IMR-90 (cell line): ENCODE measurements at regions not wholly inside any gene's neighbourhood (a gene's known extent, or its start where the extent isn't known, plus 50 kb on each side); places are given as distances from the start of the nearest gene placed in this dataset.

Experiments
- ATAC-seq: fragments of 200-7000 bp; cut with Tn5 transposase; 2 replicates; pipeline ENCODE4 v1.9.1; 2020; ENCODE audit warnings: low read depth, mild to moderate bottlenecking, moderate library complexity
- BruUV-seq: library from RNA; stranded (reverse); fragments of 400-500 nt; replicated peaks from 2 replicates; lab custom pipeline; 2021; lab: Mats Ljungman, UMichigan
- CTCF ChIA-PET: fragments of 300-600 bp; formaldehyde crosslinking; extraction: SDS; loops from one replicate; lab custom pipeline; 2021; ENCODE audit warnings: antibody characterized with exemption; lab: Yijun Ruan, JAX
- POLR2A ChIA-PET: fragments of 300-600 bp; sonication (Branson Sonifier 250); formaldehyde crosslinking; loops from one replicate; lab custom pipeline; 2022; ENCODE audit warnings: antibody characterized with exemption; ENCODE audit not compliant: unreplicated experiment; lab: Charles Lee
- DNase-seq: peaks from one replicate; pipeline ENCODE4 v3.0.0; 2013
- H2AFZ ChIP-seq: replicated peaks from 2 replicates; pipeline ENCODE3; 2013; ENCODE audit warnings: low read length, mild to moderate bottlenecking; ENCODE audit not compliant: poor library complexity
- H2AK5ac ChIP-seq: 2 replicates; pipeline ENCODE4 v1.6.1; 2013; ENCODE audit warnings: low read depth, low read length, inconsistent platforms
- H2AK9ac ChIP-seq: replicated peaks from 2 replicates; pipeline ENCODE3; 2013; ENCODE audit warnings: mild to moderate bottlenecking, low read depth, low read length, moderate library complexity; ENCODE audit not compliant: poor library complexity
- H2BK120ac ChIP-seq: 2 replicates; pipeline ENCODE4 v1.6.1; 2013; ENCODE audit warnings: low read depth, low read length, inconsistent platforms
- H2BK15ac ChIP-seq: 3 replicates; pipeline ENCODE4 v1.6.1; 2013; ENCODE audit warnings: low read depth, low read length, inconsistent platforms
- H2BK20ac ChIP-seq: 2 replicates; pipeline ENCODE4 v1.6.1; 2013; ENCODE audit warnings: low read depth, mild to moderate bottlenecking, inconsistent platforms, low read length, moderate library complexity
- H2BK5ac ChIP-seq: 2 replicates; pipeline ENCODE4 v1.6.1; 2013; ENCODE audit warnings: mild to moderate bottlenecking, low read depth, low read length, inconsistent platforms; ENCODE audit not compliant: poor library complexity, severe bottlenecking
- H3K14ac ChIP-seq: replicated peaks from 2 replicates; pipeline ENCODE4 v1.6.1; 2013; ENCODE audit warnings: low read depth, low read length, inconsistent platforms
- H3K18ac ChIP-seq: 2 replicates; pipeline ENCODE4 v1.6.1; 2013; ENCODE audit warnings: low read depth, low read length, control low read depth
- H3K23ac ChIP-seq: 2 replicates; pipeline ENCODE4 v1.6.1; 2013; ENCODE audit warnings: low read depth, low read length, inconsistent platforms
- H3K27ac ChIP-seq: 2 replicates; pipeline ENCODE4 v1.5.1; 2013; ENCODE audit warnings: mild to moderate bottlenecking, control low read depth, low read length; ENCODE audit not compliant: insufficient read depth
- H3K27me3 ChIP-seq: 2 replicates; pipeline ENCODE4 v1.6.1; 2013; ENCODE audit warnings: low read length; ENCODE audit not compliant: control insufficient read depth, insufficient read depth
- H3K36me3 ChIP-seq: 2 replicates; pipeline ENCODE4 v1.6.1; 2013; ENCODE audit warnings: low read length, mixed read lengths; ENCODE audit not compliant: control insufficient read depth, insufficient read depth
- H3K4ac ChIP-seq: 2 replicates; pipeline ENCODE4 v1.6.1; 2013; ENCODE audit warnings: low read depth, low read length, inconsistent platforms
- H3K4me1 ChIP-seq: 2 replicates; pipeline ENCODE4 v1.6.1; 2013; ENCODE audit warnings: low read length, mixed read lengths; ENCODE audit not compliant: control insufficient read depth, insufficient read depth
- H3K4me2 ChIP-seq: 2 replicates; pipeline ENCODE4 v1.6.1; 2013; ENCODE audit warnings: low read depth, mild to moderate bottlenecking, control low read depth, low read length, moderate library complexity
- H3K4me3 ChIP-seq: 2 replicates; pipeline ENCODE4 v1.5.1; 2013; ENCODE audit warnings: low read depth, mild to moderate bottlenecking, control low read depth, low read length, moderate library complexity; ENCODE audit not compliant: insufficient read depth
- H3K56ac ChIP-seq: 2 replicates; pipeline ENCODE4 v1.6.1; 2013; ENCODE audit warnings: low read length, inconsistent platforms; ENCODE audit not compliant: insufficient read depth; ENCODE audit errors: extremely low read depth
- H3K79me1 ChIP-seq, 2 experiments: 2 replicates each; pipeline ENCODE4 v1.6.1; 2013; ENCODE audit warnings: low read length in 2 of 2, inconsistent platforms in 1 of 2, low read depth in 1 of 2
- H3K9ac ChIP-seq: 2 replicates; pipeline ENCODE4 v1.6.1; 2013; ENCODE audit warnings: low read depth, low read length, control low read depth
- H3K9me1 ChIP-seq: 2 replicates; pipeline ENCODE4 v1.6.1; 2013; ENCODE audit warnings: low read length, inconsistent platforms; ENCODE audit not compliant: insufficient read depth
- H3K9me3 ChIP-seq: 2 replicates; pipeline ENCODE4 v1.6.1; 2013; ENCODE audit warnings: low read length; ENCODE audit not compliant: control insufficient read depth, insufficient read depth
- H4K20me1 ChIP-seq: 2 replicates; pipeline ENCODE4 v1.6.1; 2013; ENCODE audit warnings: low read length, inconsistent platforms; ENCODE audit not compliant: insufficient read depth
- H4K5ac ChIP-seq: 2 replicates; pipeline ENCODE4 v1.6.1; 2013; ENCODE audit warnings: mild to moderate bottlenecking, low read depth, low read length, control low read depth
- H4K8ac ChIP-seq, 2 experiments: 2 replicates each; pipeline ENCODE4 v1.6.1; 2013; ENCODE audit warnings: low read depth in 2 of 2, low read length in 2 of 2, control low read depth in 1 of 2, inconsistent platforms in 1 of 2
- H4K91ac ChIP-seq: 2 replicates; pipeline ENCODE4 v1.6.1; 2013; ENCODE audit warnings: low read depth, low read length, inconsistent platforms; ENCODE audit not compliant: insufficient read depth
- BHLHE40 ChIP-seq: fragments of 150-350 bp; IDR thresholded peaks from 2 replicates; pipeline ENCODE4 v1.6.1; 2016; ENCODE audit warnings: mild to moderate bottlenecking, low read depth, low read length
- CHD1 ChIP-seq: IDR thresholded peaks from 2 replicates; pipeline ENCODE4 v1.6.1; 2012; ENCODE audit warnings: low read depth, low read length, improper control_type of control experiment
- ELK1 ChIP-seq: fragments of 150-350 bp; IDR thresholded peaks from 2 replicates; pipeline ENCODE4 v1.6.1; 2016; ENCODE audit warnings: low read depth, mild to moderate bottlenecking, low read length, moderate library complexity, borderline replicate concordance
- FOS ChIP-seq: fragments of 150-350 bp; IDR thresholded peaks from 2 replicates; pipeline ENCODE4 v1.6.1; 2016; ENCODE audit warnings: low read depth, low read length
- MAFK ChIP-seq: IDR thresholded peaks from 2 replicates; pipeline ENCODE4 v1.6.1; 2012; ENCODE audit warnings: low read depth, low read length, improper control_type of control experiment
- MAZ ChIP-seq: IDR thresholded peaks from 2 replicates; pipeline ENCODE4 v1.6.1; 2012; ENCODE audit warnings: low read depth, mild to moderate bottlenecking, low read length, improper control_type of control experiment, moderate library complexity, borderline replicate concordance
- MXI1 ChIP-seq: IDR thresholded peaks from 2 replicates; pipeline ENCODE4 v1.6.1; 2012; ENCODE audit warnings: low read depth, mild to moderate bottlenecking, low read length, moderate library complexity, borderline replicate concordance
- RAD21 ChIP-seq: IDR thresholded peaks from 2 replicates; pipeline ENCODE4 v1.6.1; 2012; ENCODE audit warnings: low read length, improper control_type of control experiment
- RFX5 ChIP-seq: IDR thresholded peaks from 2 replicates; pipeline ENCODE4 v1.8.0; 2012; ENCODE audit warnings: low read depth, mild to moderate bottlenecking, low read length, moderate library complexity
- WGBS, 2 experiments: methylation state at CpG; one replicate each; pipeline versions ENCODE4 v1.1.5 to v1.1.7; 2013; ENCODE audit warnings: missing lambda C conversion rate in 2 of 2; ENCODE audit not compliant: insufficient read length in 1 of 2; ENCODE audit errors: extremely low coverage in 2 of 2; 5-methylcytosine and 5-hydroxymethylcytosine counted together
- dilution Hi-C: fragments of 300-500 bp; cut with HindIII; formaldehyde crosslinking; loops from one replicate; pipeline ENCODE4 v1.14.3; 2018; ENCODE audit warnings: low sequenced_read_pairs; ENCODE audit not compliant: unreplicated experiment
- in situ Hi-C: fragments of 300-500 bp; cut with MboI; formaldehyde crosslinking; loops from 3 replicates; pipeline ENCODE4 v1.14.3; 2019; ENCODE audit warnings: low sequenced_read_pairs, inconsistent platforms, mixed read lengths
- intact Hi-C: fragments of 100-400 bp; cut with micrococcal nuclease; formaldehyde crosslinking; loops from 2 replicates; pipeline ENCODE4 v1.10.0; 2022

GRCh38 chr5:42948961-42949347, 91.2 kb downstream of the ANXA2R start (continued):
- no peak for TF ChIP-seq MAFK
- no peak for TF ChIP-seq MAZ
- TF ChIP-seq ELK1, result no peak

- H2AK5ac ChIP-seq, result no peak overlapping the region
- intact Hi-C loops, result no loop called here
- ATAC-seq, result peak; percentile 70
Observed at GRCh38 chr5:42944989-42945388, 95.1 kb downstream of the ANXA2R start.

More at GRCh38 chr5:42944989-42945388, 95.1 kb downstream of the ANXA2R start:
- Histone ChIP-seq H3K36me3 (no peaks in the 10 kb centered on the region), H3K27me3 (no peaks in the 10 kb centered on the region), H3K18ac (no peak overlapping the region), H3K79me1 (peaks cover 0 to 9% of the 10 kb centered on the region in 2 experiments; a peak in 2 of 4 replicates), H3K9ac (no peak overlapping the region), H3K23ac (no peak overlapping the region), H3K4me2 (no peak overlapping the region), H3K9me3 (no peaks in the 10 kb centered on the region), H3K14ac (no peak overlapping the region), H2BK5ac (peak overlapping the region; percentile 52), H2BK20ac (no peak overlapping the region), H2BK15ac (no peak overlapping the region), H3K9me1 (no peaks in the 10 kb centered on the region), H3K27ac (no peak overlapping the region), H3K4me3 (no peak overlapping the region), H2AK9ac (no peak overlapping the region), H4K5ac (no peak overlapping the region), H3K4ac (peak overlapping the region; percentile 28), H3K4me1 (peaks cover 7% of the 10 kb centered on the region), H4K20me1 (no peaks in the 10 kb centered on the region), H2AFZ (peak overlapping the region; percentile 66), H4K91ac (no peak overlapping the region), H4K8ac (0 out of 4 replicates have a peak overlapping the region, but pooled peaks of 1 of the 2 experiments have one; percentile 29), H2BK120ac (peak overlapping the region; percentile 46; the same call in 1 of the 2 replicates), H3K56ac (no peak overlapping the region)
- dilution Hi-C loops, result no loop called here
- WGBS, 2 experiments, result 56% methylated on average over 5 of the region's 5 CpGs; no CpG with 5 or more reads in 1 of the 2 experiments
- DNase-seq, result peak; percentile 96
- no TSS peak for BruUV-seq
- POLR2A ChIA-PET, result no interaction called here
- TF ChIP-seq CHD1 (no peak), RAD21 (0 out of 2 replicates have a peak, but pooled peaks have one; percentile 3), ELK1 (no peak), FOS (peak; percentile 75), BHLHE40 (peak; percentile 73), RFX5 (no peak), MXI1 (no peak)
- in situ Hi-C loops, result no loop called here
- CTCF ChIA-PET, result no interaction called here
